GM21528 (cell line): ENCODE measurements at regions not wholly inside any gene's neighbourhood (a gene's known extent, or its start where the extent isn't known, plus 50 kb on each side); places are given as distances from the start of the nearest gene placed in this dataset.
"Not testable (repeated sequence)": the region's sequence is repeated elsewhere in the genome, so short reads cannot be mapped to it uniquely, and the experiment has no call there.

ENCODE experiments used
- ATAC-seq: cut with Tn5 transposase; IDR thresholded peaks from one replicate; pipeline ENCODE4 v1.9.1; 2021; ENCODE audit warnings: mild to moderate bottlenecking, moderate library complexity; ENCODE audit not compliant: unreplicated experiment, low FRiP score

GRCh38 chr5:158456241-158456640 is 597.3 kb upstream of the CLINT1 start:
- no peak for ATAC-seq

- no peak for ATAC-seq
These were observed 593.2 kb upstream of the CLINT1 start for GRCh38 chr5:158451993-158452672.

- ATAC-seq: no peak
These were observed 592.5 kb upstream of the CLINT1 start for GRCh38 chr5:158451203-158451992.

GRCh38 chr5:158450751-158451171 is 591.8 kb upstream of the CLINT1 start:
- ATAC-seq: no peak

GRCh38 chr5:158446761-158447160 is 587.8 kb upstream of the CLINT1 start:
- ATAC-seq: not testable (repeated sequence)

- ATAC-seq: not testable (repeated sequence)
These were observed 580.3 kb upstream of the CLINT1 start for GRCh38 chr5:158439204-158439603.

- no peak for ATAC-seq
These were observed 577.5 kb upstream of the CLINT1 start for GRCh38 chr5:158436271-158437065.

- ATAC-seq: peak; percentile 90
These were observed 576.2 kb upstream of the CLINT1 start for GRCh38 chr5:158435161-158435616.

GRCh38 chr5:158434749-158435148 is 575.8 kb upstream of the CLINT1 start:
- peak; percentile 9 for ATAC-seq

GRCh38 chr5:158433634-158434033 is 574.7 kb upstream of the CLINT1 start:
- no peak for ATAC-seq

GRCh38 chr5:158431369-158432029 is 572.6 kb upstream of the CLINT1 start:
- no peak for ATAC-seq

- ATAC-seq: no peak
These were observed 571.8 kb upstream of the CLINT1 start for GRCh38 chr5:158430798-158431167.

- no peak for ATAC-seq
These were observed 571.3 kb upstream of the CLINT1 start for GRCh38 chr5:158430166-158430797.

GRCh38 chr5:158429564-158429963 is 570.6 kb upstream of the CLINT1 start:
- no peak for ATAC-seq

- no peak for ATAC-seq
These were observed 564.8 kb upstream of the CLINT1 start for GRCh38 chr5:158423623-158424200.

- no peak for ATAC-seq
These were observed 563.9 kb upstream of the CLINT1 start for GRCh38 chr5:158422653-158423515.

- no peak for ATAC-seq
These were observed 562.4 kb upstream of the CLINT1 start for GRCh38 chr5:158421319-158421718.

- no peak for ATAC-seq
These were observed 560.2 kb upstream of the CLINT1 start for GRCh38 chr5:158419186-158419585.

GRCh38 chr5:158414780-158415179 is 555.8 kb upstream of the CLINT1 start:
- no peak for ATAC-seq
